ENCODE measurements at regions not wholly inside any gene's neighbourhood (a gene's known extent, or its start where the extent isn't known, plus 50 kb on each side); places are given as distances from the start of the nearest gene placed in this dataset.

GRCh38 chr1:194267021-194267420 is 1080.6 kb upstream of the B3GALT2 start:
- DNase-seq (no peak), ATAC-seq (no peak)
- Mint-ChIP-seq H3K4me1 (peaks cover 0 to 5% (median under 1%) of the 10 kb centered on the region in 4 donors), H3K27ac (no peak overlapping the region), H3K4me3 (no peak overlapping the region), H3K27me3 (no peaks in the 10 kb centered on the region), H3K9me3 (peaks cover 0 to 16% (median 9%) of the 10 kb centered on the region in 9 donors), H3K36me3 (peaks cover 6 to 19% (median 10%) of the 10 kb centered on the region in 3 donors)
- POLR2A ChIA-PET, result interaction anchor here (0.6 kb wide), 1 partner anchor 883 kb away, joined by 7 read pairs; no protein-coding TSS in a partner anchor

- DNase-seq (no peak), ATAC-seq (no peak)
- Mint-ChIP-seq H3K4me3 (no peak overlapping the region), H3K4me1 (peaks cover 0 to 4% (median 0%) of the 10 kb centered on the region in 4 donors), H3K27ac (no peak overlapping the region), H3K27me3 (no peaks in the 10 kb centered on the region), H3K9me3 (no peaks in the 10 kb centered on the region), H3K36me3 (no peaks in the 10 kb centered on the region)
- POLR2A ChIA-PET, result no interaction called here
Observed at GRCh38 chr1:194256010-194256409, 1069.6 kb upstream of the B3GALT2 start.

- no peaks in the 10 kb centered on the region for H3K27me3 Mint-ChIP-seq
- ATAC-seq (no peak), DNase-seq (no peak)
- no peak overlapping the region for H3K4me3 Mint-ChIP-seq
- peaks cover 0 to 4% (median 2%) of the 10 kb centered on the region in 4 donors for H3K4me1 Mint-ChIP-seq
- H3K9me3 Mint-ChIP-seq, result peaks cover 0 to 4% (median 0%) of the 10 kb centered on the region in 9 donors
- POLR2A ChIA-PET, result no interaction called here
- H3K27ac Mint-ChIP-seq, result peak overlapping the region in 1 of 10 donors; percentile 33
- H3K36me3 Mint-ChIP-seq, result no peaks in the 10 kb centered on the region
Observed at GRCh38 chr1:194252199-194252598, 1065.8 kb upstream of the B3GALT2 start.

- no peak for DNase-seq
- no peak overlapping the region for H3K4me3 Mint-ChIP-seq
- peaks cover 0 to 12% (median 2%) of the 10 kb centered on the region in 4 donors for H3K4me1 Mint-ChIP-seq
- POLR2A ChIA-PET, result no interaction called here
- H3K36me3 Mint-ChIP-seq, result peaks cover 0 to 6% (median 0%) of the 10 kb centered on the region in 3 donors
- no peaks in the 10 kb centered on the region for H3K27me3 Mint-ChIP-seq
- ATAC-seq, result no peak
- no peaks in the 10 kb centered on the region for H3K9me3 Mint-ChIP-seq
- no peak overlapping the region for H3K27ac Mint-ChIP-seq
Observed at GRCh38 chr1:194241215-194241614, 1054.8 kb upstream of the B3GALT2 start.

- Mint-ChIP-seq H3K4me1 (peaks cover 0 to 6% (median 2%) of the 10 kb centered on the region in 4 donors), H3K27ac (no peak overlapping the region), H3K36me3 (no peaks in the 10 kb centered on the region), H3K27me3 (no peaks in the 10 kb centered on the region), H3K4me3 (no peak overlapping the region), H3K9me3 (no peaks in the 10 kb centered on the region)
- no peak for DNase-seq
- ATAC-seq, result no peak
- POLR2A ChIA-PET, result no interaction called here
Observed at GRCh38 chr1:194233069-194233468, 1046.7 kb upstream of the B3GALT2 start.

GRCh38 chr1:194230351-194231144 is 1044.1 kb upstream of the B3GALT2 start:
- DNase-seq, result no peak
- Mint-ChIP-seq H3K4me1 (peaks cover 3 to 16% (median 12%) of the 10 kb centered on the region in 4 donors), H3K27ac (no peak overlapping the region), H3K27me3 (no peaks in the 10 kb centered on the region), H3K9me3 (no peaks in the 10 kb centered on the region), H3K4me3 (no peak overlapping the region), H3K36me3 (no peaks in the 10 kb centered on the region)
- no peak for ATAC-seq
- POLR2A ChIA-PET, result interaction anchor here (0.7 kb wide), 1 partner anchor 65 kb away, joined by 3 read pairs; no protein-coding TSS in a partner anchor

- no peak for ATAC-seq
- POLR2A ChIA-PET, result no interaction called here
- Mint-ChIP-seq H3K4me1 (peaks cover 3 to 19% (median 14%) of the 10 kb centered on the region in 4 donors), H3K36me3 (peaks cover 0 to 1% (median 0%) of the 10 kb centered on the region in 3 donors), H3K27me3 (no peaks in the 10 kb centered on the region), H3K4me3 (no peak overlapping the region), H3K9me3 (no peaks in the 10 kb centered on the region), H3K27ac (no peak overlapping the region)
- DNase-seq, result no peak
Observed at GRCh38 chr1:194228427-194228826, 1042.0 kb upstream of the B3GALT2 start.

- H3K9me3 Mint-ChIP-seq, result peaks cover 0 to 2% (median 0%) of the 10 kb centered on the region in 9 donors
- DNase-seq, result no peak
- H3K4me3 Mint-ChIP-seq, result no peak overlapping the region
- H3K27ac Mint-ChIP-seq, result no peak overlapping the region
- peaks cover 3 to 19% (median 14%) of the 10 kb centered on the region in 4 donors for H3K4me1 Mint-ChIP-seq
- peaks cover 0 to 3% (median 0%) of the 10 kb centered on the region in 3 donors for H3K36me3 Mint-ChIP-seq
- POLR2A ChIA-PET, result interaction anchor here (0.6 kb wide), 1 partner anchor 60 kb away, joined by 4 read pairs; no protein-coding TSS in a partner anchor
- no peak for ATAC-seq
- no peaks in the 10 kb centered on the region for H3K27me3 Mint-ChIP-seq
Observed at GRCh38 chr1:194227161-194227560, 1040.7 kb upstream of the B3GALT2 start.

- POLR2A ChIA-PET, result no interaction called here
- Mint-ChIP-seq H3K36me3 (peaks cover 0 to 3% (median 0%) of the 10 kb centered on the region in 3 donors), H3K4me1 (peaks cover 3 to 19% (median 15%) of the 10 kb centered on the region in 4 donors), H3K27me3 (no peaks in the 10 kb centered on the region), H3K9me3 (peaks cover 0 to 2% (median 0%) of the 10 kb centered on the region in 9 donors), H3K27ac (peak overlapping the region in 4 of 10 donors; percentile 4 to 52 (median 42)), H3K4me3 (peak overlapping the region in 5 of 10 donors; percentile 14 to 32 (median 23))
- peak; percentile 74 to 90 for ATAC-seq
- DNase-seq, result peak in 3 of 10 donors; percentile 17 to 24 (median 18)
Observed at GRCh38 chr1:194225821-194226220, 1039.4 kb upstream of the B3GALT2 start.

- Mint-ChIP-seq H3K4me3 (no peak overlapping the region), H3K4me1 (peaks cover 3 to 19% (median 15%) of the 10 kb centered on the region in 4 donors), H3K36me3 (peaks cover 0 to 12% (median 0%) of the 10 kb centered on the region in 3 donors), H3K9me3 (peaks cover 0 to 5% (median 0%) of the 10 kb centered on the region in 9 donors), H3K27me3 (peaks cover 0 to 1% (median 0%) of the 10 kb centered on the region in 5 donors), H3K27ac (no peak overlapping the region)
- DNase-seq, result no peak
- POLR2A ChIA-PET, result interaction anchor here (0.6 kb wide), 1 partner anchor 173 kb away, joined by 3 read pairs; no protein-coding TSS in a partner anchor
- no peak for ATAC-seq
Observed at GRCh38 chr1:194223596-194223995, 1037.2 kb upstream of the B3GALT2 start.

- Mint-ChIP-seq H3K36me3 (peaks cover 0 to 5% (median 0%) of the 10 kb centered on the region in 3 donors), H3K27me3 (peaks cover 0 to 1% (median 0%) of the 10 kb centered on the region in 5 donors), H3K9me3 (peaks cover 0 to 5% (median 0%) of the 10 kb centered on the region in 9 donors), H3K27ac (no peak overlapping the region), H3K4me3 (no peak overlapping the region), H3K4me1 (no peaks in the 10 kb centered on the region)
- ATAC-seq (no peak), DNase-seq (no peak)
- POLR2A ChIA-PET, result no interaction called here
Observed at GRCh38 chr1:194215448-194215847, 1029.0 kb upstream of the B3GALT2 start.

- Mint-ChIP-seq H3K27ac (no peak overlapping the region), H3K9me3 (peaks cover 0 to 5% (median 0%) of the 10 kb centered on the region in 9 donors), H3K4me1 (no peaks in the 10 kb centered on the region), H3K4me3 (no peak overlapping the region), H3K27me3 (no peaks in the 10 kb centered on the region), H3K36me3 (peaks cover 0 to 5% (median 0%) of the 10 kb centered on the region in 3 donors)
- POLR2A ChIA-PET, result no interaction called here
- no peak for ATAC-seq
- DNase-seq, result no peak
Observed at GRCh38 chr1:194214735-194215134, 1028.3 kb upstream of the B3GALT2 start.

GRCh38 chr1:194209920-194210319 is 1023.5 kb upstream of the B3GALT2 start:
- ATAC-seq, result no peak
- no peaks in the 10 kb centered on the region for H3K4me1 Mint-ChIP-seq

More at GRCh38 chr1:194209920-194210319, 1023.5 kb upstream of the B3GALT2 start:
- no peak for DNase-seq
- H3K9me3 Mint-ChIP-seq, result no peaks in the 10 kb centered on the region
- H3K27ac Mint-ChIP-seq, result no peak overlapping the region
- no peaks in the 10 kb centered on the region for H3K27me3 Mint-ChIP-seq
- H3K36me3 Mint-ChIP-seq, result peaks cover 0 to 6% (median 0%) of the 10 kb centered on the region in 3 donors
- POLR2A ChIA-PET, result interaction anchor here (0.7 kb wide), 1 partner anchor 74 kb away, joined by 3 read pairs; no protein-coding TSS in a partner anchor
- no peak overlapping the region for H3K4me3 Mint-ChIP-seq

All from naive thymus-derived CD8-positive, alpha-beta T cell (primary cell).